CD4-positive, alpha-beta T cell treated with Interleukin-2 at 100 ng/mL for 4 hours (primary cell): ENCODE measurements at regions not wholly inside any gene's neighbourhood (a gene's known extent, or its start where the extent isn't known, plus 50 kb on each side); places are given as distances from the start of the nearest gene placed in this dataset.

ENCODE experiments used
- DNase-seq: peaks from one replicate; pipeline ENCODE4 v3.0.0-alpha.2; 2020; ENCODE audit warnings: low spot score

DNA sequence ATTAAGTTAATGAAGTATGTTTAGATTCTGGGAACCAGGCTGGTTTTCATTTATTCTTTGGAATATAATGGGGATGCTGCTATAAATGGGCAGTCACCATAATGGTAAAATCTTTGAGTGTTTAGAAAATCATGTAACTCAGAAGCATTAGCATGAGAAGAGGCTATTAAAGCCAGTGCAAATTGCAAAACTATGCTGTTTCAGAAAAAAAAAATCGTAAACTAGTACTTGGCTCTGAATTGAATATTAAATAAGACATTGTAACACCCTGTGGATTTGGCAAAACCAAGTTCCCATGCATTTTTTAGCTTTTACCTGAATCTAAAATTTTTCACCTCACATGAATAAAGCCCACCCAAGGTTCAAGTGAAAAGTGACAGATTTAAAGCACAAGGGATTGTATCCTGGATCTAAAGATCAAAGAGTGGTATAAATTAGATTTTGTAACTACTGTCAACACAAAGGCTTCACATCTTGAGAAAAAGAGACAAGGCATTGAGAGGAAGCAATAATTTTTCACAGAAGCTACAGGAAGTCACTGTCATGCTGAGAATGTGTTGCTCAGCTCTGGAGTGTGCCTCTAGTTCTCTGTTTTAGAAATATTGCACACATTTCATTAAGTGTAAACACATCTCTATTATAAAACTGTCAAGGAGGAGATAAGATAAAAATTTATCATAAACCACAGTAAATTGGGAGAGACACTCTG is 142.2 kb downstream of the ABCA8 start:
- no peak for DNase-seq

DNA sequence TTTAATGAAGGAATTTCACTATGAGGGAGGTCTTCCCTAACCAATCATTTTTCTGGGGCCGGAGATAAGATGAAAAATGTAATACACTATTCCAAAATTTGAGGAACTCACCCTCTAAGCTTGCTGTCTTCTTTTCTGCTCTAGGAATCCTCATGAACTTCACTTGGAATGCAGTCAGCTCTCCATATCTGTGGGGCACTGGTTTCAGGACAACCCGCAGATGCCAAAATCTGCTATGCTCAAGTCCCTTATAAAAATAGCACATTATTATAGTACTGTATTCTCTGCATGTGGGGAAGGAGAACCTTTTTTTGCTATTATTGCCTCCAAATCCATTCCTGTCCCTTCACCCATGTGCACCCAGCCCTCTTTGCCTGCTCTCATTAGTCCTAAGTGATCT is 146.0 kb downstream of the ABCA8 start:
- no peak for DNase-seq

GRCh38 chr17:68807998-68808772 is 147.0 kb downstream of the ABCA8 start:
- no peak for DNase-seq

DNA sequence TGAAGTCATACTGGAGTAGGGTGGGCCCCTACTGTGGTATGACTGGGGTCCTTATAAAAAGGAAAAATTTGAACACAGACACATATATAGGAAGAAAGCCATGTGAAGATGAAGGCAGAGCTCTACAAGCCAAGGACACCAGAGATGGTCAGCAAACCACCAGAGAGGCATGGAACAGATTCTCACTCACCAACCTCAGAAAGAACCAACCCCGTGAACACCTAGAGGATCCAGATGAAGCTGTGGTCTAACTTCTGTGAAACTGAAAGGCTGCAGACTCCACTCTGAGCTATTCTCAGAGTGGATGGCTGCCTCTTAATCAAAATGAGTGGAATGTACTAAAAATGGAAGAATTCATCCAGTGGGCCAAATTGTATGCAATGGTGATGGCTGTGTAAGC is 149.6 kb downstream of the ABCA8 start:
- no peak for DNase-seq

GRCh38 chr17:68804777-68805520 is 150.2 kb downstream of the ABCA8 start:
- DNase-seq: no peak

DNA sequence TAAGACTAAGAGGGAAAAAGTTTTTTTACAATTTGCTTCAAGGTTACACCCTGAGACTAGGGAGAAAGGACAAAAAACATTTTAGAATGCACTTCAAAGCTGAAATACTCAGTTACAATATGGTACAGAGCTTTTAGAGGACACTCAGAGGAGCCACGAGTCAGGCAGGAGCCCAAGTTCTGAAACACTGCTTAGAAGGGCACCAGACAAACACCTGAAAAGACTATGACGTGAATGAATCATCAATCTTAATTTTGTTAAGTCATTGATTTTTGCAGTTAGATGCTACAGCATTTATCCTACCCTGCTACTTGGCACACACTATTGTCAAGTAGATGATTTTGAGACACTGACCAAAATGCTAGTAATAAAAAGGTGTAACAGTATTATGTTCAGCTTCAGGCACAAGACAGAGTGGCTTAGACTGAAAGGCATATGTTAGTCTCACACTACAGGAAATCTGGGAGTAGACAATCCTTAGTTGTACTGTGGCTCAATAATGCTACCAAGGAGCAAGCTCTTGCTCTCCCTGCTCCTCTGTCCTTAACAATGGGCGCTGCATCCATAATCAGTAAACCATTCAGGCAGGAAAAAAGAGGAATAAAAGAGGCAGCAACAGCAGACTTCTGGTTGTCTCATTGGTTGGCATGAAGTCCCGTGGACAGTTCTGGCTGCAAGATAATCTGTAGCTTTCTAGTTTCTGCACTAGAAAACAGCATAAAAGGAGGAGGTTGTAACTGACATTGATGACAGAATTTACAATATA is 151.8 kb downstream of the ABCA8 start:
- no peak for DNase-seq

GRCh38 chr17:68801335-68802247 is 153.6 kb downstream of the ABCA8 start:
- no peak for DNase-seq

DNA sequence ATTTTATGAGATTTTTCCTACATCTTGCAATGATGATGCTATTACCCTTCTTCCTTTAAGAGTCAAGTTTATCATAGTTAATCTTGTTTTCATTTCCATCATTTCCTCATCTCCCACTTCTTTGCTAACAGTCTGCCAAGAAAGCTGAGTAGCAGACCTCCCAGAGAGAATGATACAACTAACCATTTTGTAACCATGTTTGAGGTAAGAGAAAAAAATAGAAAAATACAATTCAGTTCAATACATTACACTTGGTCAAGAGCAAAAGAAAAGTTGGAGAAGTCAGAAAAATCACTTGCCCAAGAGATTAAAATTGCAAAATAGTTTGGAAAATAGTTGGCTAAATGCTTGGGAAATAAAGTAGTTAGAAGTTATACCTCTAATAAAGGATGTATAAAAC is 154.4 kb downstream of the ABCA8 start:
- DNase-seq: no peak

GRCh38 chr17:68794636-68795434 is 160.4 kb downstream of the ABCA8 start:
- DNase-seq: no peak

GRCh38 chr17:68792873-68793272 is 162.3 kb downstream of the ABCA8 start:
- no peak for DNase-seq

DNA sequence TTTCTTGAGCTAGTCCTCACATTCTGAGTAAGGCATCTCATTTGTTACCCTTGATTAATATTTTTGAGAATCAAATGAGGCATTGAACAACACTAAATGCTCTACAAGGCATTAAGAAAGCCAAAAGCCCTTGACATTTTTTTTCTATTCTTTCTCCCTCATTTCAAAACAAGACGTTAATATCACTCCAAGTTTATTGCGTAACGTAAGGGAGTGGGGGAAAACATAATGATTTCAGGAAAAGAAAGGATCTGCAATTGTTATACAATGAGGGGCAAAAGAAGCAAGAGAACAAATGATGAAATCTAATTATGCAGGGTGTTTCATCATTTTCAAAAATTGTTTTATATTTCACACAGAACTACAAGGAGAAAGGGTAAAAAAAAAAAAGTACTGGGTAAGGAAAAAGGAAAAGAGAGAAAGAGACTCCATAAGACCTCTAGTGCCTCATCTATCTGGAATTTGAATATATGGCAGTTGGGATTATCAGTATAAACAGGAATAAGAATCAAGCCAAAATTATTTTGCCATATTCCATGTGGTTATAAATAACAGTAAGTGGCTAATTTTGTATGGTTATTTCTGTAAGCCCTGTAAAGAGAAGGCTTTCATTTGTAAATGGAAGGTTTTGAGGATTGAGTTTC is 163.0 kb downstream of the ABCA8 start:
- DNase-seq: no peak

DNA sequence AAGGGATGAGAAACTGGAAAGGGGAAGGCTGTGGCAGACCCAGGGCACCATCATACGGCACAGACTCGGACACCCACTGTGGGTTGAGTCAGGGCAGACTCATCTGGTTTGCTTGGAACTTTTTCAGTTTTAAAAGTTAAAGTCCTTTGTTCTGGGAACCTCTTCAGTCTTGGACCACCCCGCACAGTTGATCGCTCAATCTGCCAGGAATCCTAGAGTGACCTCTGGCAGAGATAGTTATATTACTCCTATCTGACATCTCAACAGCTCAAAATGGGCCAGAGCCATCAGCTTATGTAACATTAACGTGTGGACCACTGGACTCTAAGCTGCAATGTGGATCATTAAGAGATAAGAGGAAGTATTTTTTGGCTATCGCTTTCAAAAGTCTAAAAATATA is 164.3 kb downstream of the ABCA8 start:
- DNase-seq: no peak

- DNase-seq: no peak
These were observed 164.7 kb downstream of the ABCA8 start for GRCh38 chr17:68790492-68790891.

- DNase-seq: no peak
These were observed 165.8 kb downstream of the ABCA8 start for GRCh38 chr17:68789203-68789962.

GRCh38 chr17:68785565-68786486 is 169.4 kb downstream of the ABCA8 start:
- DNase-seq: no peak

GRCh38 chr17:68784431-68784830 is 170.8 kb downstream of the ABCA8 start:
- DNase-seq: no peak

DNA sequence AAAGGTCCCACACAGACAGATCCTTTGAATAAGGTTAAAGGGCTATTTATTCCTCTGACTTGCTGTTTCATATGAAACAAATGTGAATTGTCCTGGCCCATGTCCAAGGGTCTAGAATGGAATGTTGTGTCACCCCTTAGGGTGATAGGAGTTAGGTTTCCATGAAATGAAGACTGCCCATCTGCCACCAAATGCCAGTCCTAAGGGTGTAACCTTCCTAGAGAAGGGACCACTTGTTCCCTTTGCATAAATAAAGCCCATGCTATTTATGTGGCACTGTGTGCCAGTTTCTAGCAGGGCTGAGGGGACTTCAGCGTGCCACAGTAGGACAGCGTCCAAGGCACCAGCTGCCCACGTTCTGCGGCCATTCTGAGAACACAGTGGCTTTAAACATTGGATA is 171.3 kb downstream of the ABCA8 start:
- DNase-seq: no peak

DNA sequence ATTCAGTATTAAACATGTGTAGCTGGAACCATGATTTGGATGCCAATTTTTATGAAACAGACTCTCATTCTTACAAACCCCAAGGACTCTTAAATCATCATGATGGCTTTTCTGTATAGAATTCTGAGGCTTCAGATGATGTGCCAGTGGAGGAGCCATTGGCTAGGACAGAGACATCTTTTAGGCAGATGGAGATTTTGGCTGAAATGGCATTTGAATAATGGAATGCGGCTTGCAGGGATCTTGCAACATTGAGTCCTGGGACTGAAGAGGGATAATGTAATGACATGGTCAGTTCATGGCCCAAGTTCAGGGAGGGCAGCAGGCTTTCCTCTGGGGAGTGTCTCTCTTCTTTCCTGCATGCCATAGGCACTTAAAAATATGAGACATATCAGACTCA is 172.4 kb downstream of the ABCA8 start:
- no peak for DNase-seq
